ENCODE measurements at regions not wholly inside any gene's neighbourhood (a gene's known extent, or its start where the extent isn't known, plus 50 kb on each side); places are given as distances from the start of the nearest gene placed in this dataset.

GRCh38 chr1:186550832-186551231, 89.9 kb upstream of the PDC start:
- no peak for DNase-seq

GRCh38 chr1:186541003-186541402, 80.1 kb upstream of the PDC start:
- DNase-seq = no peak

GRCh38 chr1:186540521-186540920, 79.6 kb upstream of the PDC start:
- DNase-seq = no peak

- DNase-seq = no peak
Observed at GRCh38 chr1:186536273-186536890, 75.5 kb upstream of the PDC start.

- no peak for DNase-seq
Observed at GRCh38 chr1:186535388-186536133, 74.6 kb upstream of the PDC start.

- no peak for DNase-seq
Observed at GRCh38 chr1:186534401-186534800, 73.5 kb upstream of the PDC start.

- DNase-seq = no peak
Observed at GRCh38 chr1:186532466-186532865, 71.6 kb upstream of the PDC start.

GRCh38 chr1:186531561-186532165, 70.7 kb upstream of the PDC start:
- no peak for DNase-seq

GRCh38 chr1:186530109-186530508, 69.2 kb upstream of the PDC start:
- no peak for DNase-seq

- DNase-seq = no peak
Observed at GRCh38 chr1:186519982-186520381, 59.1 kb upstream of the PDC start.

- no peak for DNase-seq
Observed at GRCh38 chr1:186518822-186519381, 58.0 kb upstream of the PDC start.

GRCh38 chr1:186518395-186518794, 57.5 kb upstream of the PDC start:
- DNase-seq = no peak

- DNase-seq = no peak
Observed at GRCh38 chr1:186514367-186514766, 53.5 kb upstream of the PDC start.

- DNase-seq = no peak
Observed at GRCh38 chr1:186513526-186513925, 52.6 kb upstream of the PDC start.

GRCh38 chr1:186512698-186513457, 52.0 kb upstream of the PDC start:
- no peak for DNase-seq

GRCh38 chr1:186511761-186512637, 51.1 kb upstream of the PDC start:
- no peak for DNase-seq

Measured in NK-92 treated with Interleukin-12 subunit alpha and Interleukin-12 subunit beta, amount 100 ng/mL, for 24 hours (cell line).